PC-3 (cell line): ENCODE measurements at regions not wholly inside any gene's neighbourhood (a gene's known extent, or its start where the extent isn't known, plus 50 kb on each side); places are given as distances from the start of the nearest gene placed in this dataset.

ENCODE experiments used
- CTCF ChIP-seq: fragments of 300-600 bp; sonication (generic); conservative IDR thresholded peaks from 2 replicates; pipeline ENCODE4 v1.5.1; 2017; ENCODE audit warnings: antibody characterized with exemption, low read depth, mild to moderate bottlenecking, low read length
- EZH2 ChIP-seq: fragments of 300-600 bp; sonication (generic); IDR thresholded peaks from one replicate; pipeline ENCODE4 v1.6.1; 2017; ENCODE audit warnings: antibody characterized with exemption, mild to moderate bottlenecking, low read length; ENCODE audit not compliant: unreplicated experiment

GRCh38 chr7:113308399-113308798, 190.0 kb upstream of the SMIM30 start:
- TF ChIP-seq CTCF, result no peak
- no peak for TF ChIP-seq EZH2
